OCI-LY3 (cell line): ENCODE measurements at regions not wholly inside any gene's neighbourhood (a gene's known extent, or its start where the extent isn't known, plus 50 kb on each side); places are given as distances from the start of the nearest gene placed in this dataset.

Experiments
- CTCF ChIP-seq: fragments of 200-600, 300-600 bp; sonication (generic); IDR thresholded peaks from 2 replicates; pipeline ENCODE4 v1.5.1; 2014; ENCODE audit warnings: antibody characterized with exemption, low read length, low read depth
- EZH2phosphoT487 ChIP-seq: fragments of 200-600 bp; shearing (Covaris generic); IDR thresholded peaks from 2 replicates; pipeline ENCODE4 v1.6.1; 2018; ENCODE audit warnings: antibody characterized with exemption, mixed run types, low read depth

GRCh38 chr4:138494931-138495330 lies 252.8 kb upstream of the SLC7A11 start:
- TF ChIP-seq CTCF (peak; percentile 76), EZH2phosphoT487 (no peak)
